ENCODE measurements at regions not wholly inside any gene's neighbourhood (a gene's known extent, or its start where the extent isn't known, plus 50 kb on each side); places are given as distances from the start of the nearest gene placed in this dataset.
"Not testable (repeated sequence)": the region's sequence is repeated elsewhere in the genome, so short reads cannot be mapped to it uniquely, and the experiment has no call there.

DNA sequence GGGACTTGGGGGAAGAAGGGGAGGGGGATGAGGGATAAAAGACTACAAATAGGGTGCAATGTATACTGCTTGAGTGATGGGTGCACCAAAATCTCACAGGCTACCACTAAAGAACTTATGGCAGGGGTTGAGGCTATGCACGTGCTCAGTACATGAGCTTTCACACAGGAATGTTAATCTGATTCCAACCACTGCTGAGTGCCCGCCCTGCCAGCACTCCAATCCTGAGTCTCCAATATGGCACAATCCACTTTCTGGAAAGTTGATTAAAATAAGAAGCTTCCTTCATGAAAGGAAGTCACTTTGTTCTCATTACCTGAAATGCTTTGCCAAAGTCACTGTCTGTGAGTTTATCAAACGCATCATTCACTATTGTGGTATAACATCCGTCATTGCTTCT is 463.0 kb downstream of the IRS2 start:
- Mint-ChIP-seq H3K4me1 (no peaks in the 10 kb centered on the region), H3K4me3 (no peak overlapping the region), H3K27me3 (no peaks in the 10 kb centered on the region), H3K36me3 (no peaks in the 10 kb centered on the region), H3K9me3 (peaks cover 0 to 3% (median 0%) of the 10 kb centered on the region in 7 donors), H3K27ac (no peak overlapping the region)
- Histone ChIP-seq H3K27me3 (ENCODE audit: control insufficient read depth, insufficient read depth, low read length) (no peaks in the 10 kb centered on the region), H3K9me3 (ENCODE audit: control insufficient read depth in 2 of 2, low read length in 2 of 2) (no peaks in the 10 kb centered on the region), H3K27ac (ENCODE audit: insufficient read depth, low read length, poor library complexity, severe bottlenecking) (no peak overlapping the region), H3K4me3 (ENCODE audit: low read depth, low read length) (no peak overlapping the region), H3K36me3 (ENCODE audit: control insufficient read depth, insufficient read depth, low read length) (no peaks in the 10 kb centered on the region), H3K4me1 (ENCODE audit: control insufficient read depth, insufficient read depth, low read length, poor library complexity, severe bottlenecking) (no peaks in the 10 kb centered on the region)
- ATAC-seq (ENCODE audit: low read depth in 2 of 2) (no peak), DNase-seq (no peak)

DNA sequence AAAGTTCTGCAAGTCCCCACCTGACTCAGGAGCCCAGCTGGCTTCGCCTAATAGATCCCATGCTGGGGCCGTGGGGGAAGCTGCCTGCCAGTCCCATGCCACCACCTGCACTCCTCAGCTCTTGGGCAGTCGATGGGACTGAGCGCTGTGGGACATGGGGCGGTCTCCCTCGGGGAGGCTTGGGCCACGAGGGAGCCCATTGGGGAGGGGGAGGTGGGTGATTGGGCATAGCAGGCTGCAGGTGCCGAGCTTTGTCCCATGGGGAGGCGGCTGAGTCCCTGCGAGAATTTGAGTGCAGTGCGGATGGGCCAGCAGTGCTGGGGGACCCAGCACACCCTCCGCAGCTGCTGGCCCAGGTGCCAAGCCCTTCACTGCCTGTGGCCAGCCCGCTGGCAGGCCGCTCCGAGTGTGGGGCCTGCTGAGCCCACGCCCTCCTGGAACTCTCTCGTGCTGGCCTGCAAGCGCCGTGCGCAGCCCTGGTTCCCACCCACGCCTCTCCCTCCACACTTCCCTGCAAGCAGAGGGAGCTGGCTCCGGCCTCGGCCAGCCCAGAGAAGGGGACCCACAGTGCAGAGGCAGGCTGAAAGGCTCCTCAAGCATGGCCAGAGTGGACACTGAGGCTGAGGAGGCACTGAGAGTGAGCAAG is 467.3 kb downstream of the IRS2 start:
- H3K27ac Mint-ChIP-seq = no peak overlapping the region
- no peaks in the 10 kb centered on the region for H3K4me1 Mint-ChIP-seq

DNA sequence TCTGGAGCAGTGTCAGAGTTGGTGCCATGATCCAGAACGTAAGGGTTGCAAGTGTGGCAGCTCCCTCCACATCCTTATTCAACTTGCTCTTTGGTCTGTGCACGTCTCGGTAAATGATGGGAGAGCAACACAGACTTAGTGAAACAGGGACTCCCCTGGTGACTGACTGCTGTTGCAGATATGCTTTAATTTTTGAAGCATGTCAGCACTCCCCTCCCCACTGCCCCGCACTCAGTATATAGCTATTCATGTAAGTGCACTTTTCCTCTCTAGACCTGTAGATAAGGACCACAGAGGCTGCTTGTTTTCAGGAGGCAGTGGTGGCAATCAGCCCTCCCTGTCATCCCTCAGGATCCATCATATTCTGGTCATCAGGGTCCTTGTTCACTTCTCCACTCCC is 470.9 kb downstream of the IRS2 start:
- Mint-ChIP-seq H3K4me3 (no peak overlapping the region), H3K27ac (no peak overlapping the region), H3K27me3 (no peaks in the 10 kb centered on the region), H3K4me1 (peaks cover 0 to 5% (median 0%) of the 10 kb centered on the region in 4 donors), H3K9me3 (peaks cover 0 to 4% (median 0%) of the 10 kb centered on the region in 7 donors), H3K36me3 (no peaks in the 10 kb centered on the region)
- H3K36me3 ChIP-seq (ENCODE audit: control insufficient read depth, insufficient read depth, low read length) = no peaks in the 10 kb centered on the region
- H3K4me1 ChIP-seq (ENCODE audit: control insufficient read depth, insufficient read depth, low read length, poor library complexity, severe bottlenecking) = no peaks in the 10 kb centered on the region
- DNase-seq (no peak), ATAC-seq (ENCODE audit: low read depth in 2 of 2) (no peak)
- no peak overlapping the region for H3K4me3 ChIP-seq (ENCODE audit: low read depth, low read length)
- no peaks in the 10 kb centered on the region for H3K9me3 ChIP-seq (ENCODE audit: control insufficient read depth in 2 of 2, low read length in 2 of 2)
- no peaks in the 10 kb centered on the region for H3K27me3 ChIP-seq (ENCODE audit: control insufficient read depth, insufficient read depth, low read length)
- H3K27ac ChIP-seq (ENCODE audit: insufficient read depth, low read length, poor library complexity, severe bottlenecking) = no peak overlapping the region

More for the DNA sequence above, 467.3 kb downstream of the IRS2 start:
- Histone ChIP-seq H3K4me1 (ENCODE audit: control insufficient read depth, insufficient read depth, low read length, poor library complexity, severe bottlenecking) (no peaks in the 10 kb centered on the region), H3K4me3 (ENCODE audit: low read depth, low read length) (no peak overlapping the region), H3K27ac (ENCODE audit: insufficient read depth, low read length, poor library complexity, severe bottlenecking) (no peak overlapping the region), H3K27me3 (ENCODE audit: control insufficient read depth, insufficient read depth, low read length) (no peaks in the 10 kb centered on the region), H3K36me3 (ENCODE audit: control insufficient read depth, insufficient read depth, low read length) (no peaks in the 10 kb centered on the region), H3K9me3 (ENCODE audit: control insufficient read depth in 2 of 2, low read length in 2 of 2) (no peaks in the 10 kb centered on the region)
- Mint-ChIP-seq H3K4me3 (no peak overlapping the region), H3K36me3 (no peaks in the 10 kb centered on the region), H3K27me3 (no peaks in the 10 kb centered on the region), H3K9me3 (peaks cover 0 to 3% (median 0%) of the 10 kb centered on the region in 7 donors)
- DNase-seq = no peak
- ATAC-seq (ENCODE audit: low read depth in 2 of 2) = no peak

DNA sequence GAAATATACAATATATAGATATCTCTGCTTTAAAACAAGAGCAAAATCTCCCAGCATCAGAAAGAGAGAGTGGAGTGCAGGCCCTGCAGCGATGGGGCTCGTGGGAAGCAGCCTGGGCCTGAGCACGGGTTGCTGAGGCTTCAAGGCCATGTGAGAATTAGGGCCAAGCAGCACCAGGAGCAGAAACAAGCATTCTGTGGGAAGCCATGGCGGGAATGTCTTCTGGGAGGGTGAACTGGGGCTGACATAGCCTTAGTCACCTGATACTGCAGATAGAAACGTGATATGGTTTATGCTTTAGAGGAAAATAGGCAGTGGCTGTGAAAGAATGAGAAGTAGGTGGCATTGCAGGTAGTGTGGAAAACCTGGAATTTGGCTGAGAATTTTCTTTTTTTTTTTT is 472.3 kb downstream of the IRS2 start:
- Mint-ChIP-seq H3K27ac (no peak overlapping the region), H3K4me1 (peaks cover 0 to 5% (median 0%) of the 10 kb centered on the region in 4 donors), H3K4me3 (peak overlapping the region in 1 of 4 donors; percentile 38), H3K27me3 (no peaks in the 10 kb centered on the region), H3K36me3 (no peaks in the 10 kb centered on the region), H3K9me3 (peaks cover 0 to 4% (median 0%) of the 10 kb centered on the region in 7 donors)
- no peaks in the 10 kb centered on the region for H3K36me3 ChIP-seq (ENCODE audit: control insufficient read depth, insufficient read depth, low read length)
- no peaks in the 10 kb centered on the region for H3K27me3 ChIP-seq (ENCODE audit: control insufficient read depth, insufficient read depth, low read length)
- ATAC-seq (ENCODE audit: low read depth in 2 of 2) (no peak), DNase-seq (no peak)
- no peaks in the 10 kb centered on the region for H3K4me1 ChIP-seq (ENCODE audit: control insufficient read depth, insufficient read depth, low read length, poor library complexity, severe bottlenecking)
- H3K4me3 ChIP-seq (ENCODE audit: low read depth, low read length) = no peak overlapping the region
- H3K27ac ChIP-seq (ENCODE audit: insufficient read depth, low read length, poor library complexity, severe bottlenecking) = no peak overlapping the region
- no peaks in the 10 kb centered on the region for H3K9me3 ChIP-seq (ENCODE audit: control insufficient read depth in 2 of 2, low read length in 2 of 2)

DNA sequence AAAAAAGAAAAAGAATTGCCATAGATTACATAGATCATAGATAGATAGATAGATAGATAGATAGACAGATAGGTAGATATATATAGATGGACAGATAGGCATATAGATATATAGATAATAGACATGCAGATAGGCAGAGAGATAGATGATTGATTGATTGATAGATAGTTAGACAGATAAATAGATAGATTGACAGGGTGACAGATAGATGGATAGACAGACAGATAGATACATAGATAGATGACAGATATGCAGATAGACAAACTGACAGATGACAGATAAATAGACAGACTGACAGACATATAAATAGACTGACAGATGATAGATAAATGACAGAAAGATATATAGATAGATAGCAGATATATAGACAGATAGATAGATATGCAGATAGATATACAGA is 474.0 kb downstream of the IRS2 start:
- Histone ChIP-seq H3K9me3 (ENCODE audit: control insufficient read depth in 2 of 2, low read length in 2 of 2) (no peaks in the 10 kb centered on the region), H3K4me1 (ENCODE audit: control insufficient read depth, insufficient read depth, low read length, poor library complexity, severe bottlenecking) (no peaks in the 10 kb centered on the region), H3K4me3 (ENCODE audit: low read depth, low read length) (no peak overlapping the region), H3K36me3 (ENCODE audit: control insufficient read depth, insufficient read depth, low read length) (no peaks in the 10 kb centered on the region), H3K27me3 (ENCODE audit: control insufficient read depth, insufficient read depth, low read length) (no peaks in the 10 kb centered on the region), H3K27ac (ENCODE audit: insufficient read depth, low read length, poor library complexity, severe bottlenecking) (no peak overlapping the region)
- Mint-ChIP-seq H3K4me3 (no peak overlapping the region), H3K4me1 (peaks cover 0 to 5% (median 0%) of the 10 kb centered on the region in 4 donors), H3K27me3 (no peaks in the 10 kb centered on the region), H3K36me3 (no peaks in the 10 kb centered on the region), H3K9me3 (peaks cover 0 to 4% (median 0%) of the 10 kb centered on the region in 7 donors), H3K27ac (no peak overlapping the region)
- DNase-seq (no peak), ATAC-seq (ENCODE audit: low read depth in 2 of 2) (no peak)

DNA sequence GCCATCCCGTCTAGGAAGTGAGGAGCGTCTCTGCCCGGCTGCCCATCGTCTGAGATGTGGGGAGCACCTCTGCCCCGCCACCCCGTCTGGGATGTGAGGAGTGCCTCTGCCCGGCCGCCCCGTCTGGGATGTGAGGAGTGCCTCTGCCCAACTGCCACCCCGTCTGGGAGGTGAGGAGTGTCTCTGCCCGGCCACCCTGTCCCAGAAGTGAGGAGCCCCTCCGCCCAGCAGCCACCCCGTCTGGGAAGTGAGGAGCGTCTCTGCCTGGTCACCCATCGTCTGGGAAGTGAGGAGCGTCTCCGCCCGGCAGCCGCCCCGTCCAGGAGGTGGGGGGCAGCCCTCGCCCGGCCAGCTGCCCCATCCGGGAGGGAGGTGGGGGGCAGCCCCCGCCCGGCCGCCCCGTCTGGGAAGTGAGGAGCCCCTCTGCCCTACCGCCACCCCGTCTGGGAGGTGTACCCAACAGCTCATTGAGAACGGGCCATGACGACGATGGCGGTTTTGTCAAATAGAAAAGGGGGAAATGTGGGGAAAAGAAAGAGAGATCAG is 474.9 kb downstream of the IRS2 start:
- H3K9me3 Mint-ChIP-seq; H3K27ac Mint-ChIP-seq; H3K4me1 ChIP-seq (ENCODE audit: control insufficient read depth, insufficient read depth, low read length, poor library complexity, severe bottlenecking); H3K36me3 ChIP-seq (ENCODE audit: control insufficient read depth, insufficient read depth, low read length); H3K4me1 Mint-ChIP-seq; H3K4me3 Mint-ChIP-seq; H3K27ac ChIP-seq (ENCODE audit: insufficient read depth, low read length, poor library complexity, severe bottlenecking); H3K27me3 Mint-ChIP-seq; H3K9me3 ChIP-seq (ENCODE audit: control insufficient read depth in 2 of 2, low read length in 2 of 2); H3K27me3 ChIP-seq (ENCODE audit: control insufficient read depth, insufficient read depth, low read length); H3K36me3 Mint-ChIP-seq; DNase-seq; ATAC-seq (ENCODE audit: low read depth in 2 of 2); H3K4me3 ChIP-seq (ENCODE audit: low read depth, low read length): not testable (repeated sequence)

DNA sequence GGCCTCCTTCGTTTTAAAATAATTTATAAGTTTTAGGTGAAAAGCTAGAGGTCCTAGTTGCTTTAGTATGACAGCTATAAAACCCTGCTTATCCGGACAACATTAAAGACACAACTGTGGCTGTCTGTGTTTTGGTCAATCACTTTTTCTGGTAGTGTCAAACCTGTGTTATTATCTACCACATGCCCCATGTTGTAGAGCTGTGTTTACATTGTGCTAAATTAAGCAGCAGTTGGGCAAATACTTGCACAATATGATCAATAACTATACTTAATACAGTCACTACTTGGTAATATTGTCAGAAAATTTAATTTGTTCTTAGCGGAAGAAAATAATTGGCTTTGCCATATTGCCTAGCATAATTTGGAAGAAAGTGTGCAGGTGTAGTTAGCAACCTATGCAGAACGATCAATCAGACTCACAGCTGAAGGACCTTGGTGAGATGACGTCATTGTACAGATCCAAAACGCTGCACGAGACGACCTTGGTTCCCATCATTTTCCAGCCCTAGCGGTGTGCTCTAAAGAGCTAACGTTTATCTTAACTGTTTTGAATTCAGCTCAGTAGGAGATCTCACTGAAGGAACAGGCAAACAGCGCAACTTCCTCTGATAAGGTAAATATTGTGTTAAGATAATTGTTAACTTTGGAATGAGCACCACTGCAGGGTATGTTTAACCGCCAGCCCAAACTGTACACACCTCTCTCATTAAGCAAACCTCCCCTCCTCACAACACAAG is 476.6 kb downstream of the IRS2 start:
- H3K27ac ChIP-seq (ENCODE audit: insufficient read depth, low read length, poor library complexity, severe bottlenecking) = no peak overlapping the region
- ATAC-seq (ENCODE audit: low read depth in 2 of 2) = no peak
- H3K36me3 Mint-ChIP-seq = no peaks in the 10 kb centered on the region
- peaks cover 0 to 2% (median 0%) of the 10 kb centered on the region in 7 donors for H3K9me3 Mint-ChIP-seq
- H3K36me3 ChIP-seq (ENCODE audit: control insufficient read depth, insufficient read depth, low read length) = no peaks in the 10 kb centered on the region
- H3K4me1 Mint-ChIP-seq = peaks cover 0 to 5% (median 0%) of the 10 kb centered on the region in 4 donors
- DNase-seq = no peak
- no peaks in the 10 kb centered on the region for H3K27me3 ChIP-seq (ENCODE audit: control insufficient read depth, insufficient read depth, low read length)
- no peaks in the 10 kb centered on the region for H3K27me3 Mint-ChIP-seq
- H3K9me3 ChIP-seq (ENCODE audit: control insufficient read depth in 2 of 2, low read length in 2 of 2) = no peaks in the 10 kb centered on the region
- no peak overlapping the region for H3K4me3 Mint-ChIP-seq
- no peaks in the 10 kb centered on the region for H3K4me1 ChIP-seq (ENCODE audit: control insufficient read depth, insufficient read depth, low read length, poor library complexity, severe bottlenecking)
- no peak overlapping the region for H3K27ac Mint-ChIP-seq
- no peak overlapping the region for H3K4me3 ChIP-seq (ENCODE audit: low read depth, low read length)

Measured in CD4-positive, CD25-positive, alpha-beta regulatory T cell (primary cell).